ENCODE measurements at regions not wholly inside any gene's neighbourhood (a gene's known extent, or its start where the extent isn't known, plus 50 kb on each side); places are given as distances from the start of the nearest gene placed in this dataset.
"Not testable (repeated sequence)": the region's sequence is repeated elsewhere in the genome, so short reads cannot be mapped to it uniquely, and the experiment has no call there.

DNA sequence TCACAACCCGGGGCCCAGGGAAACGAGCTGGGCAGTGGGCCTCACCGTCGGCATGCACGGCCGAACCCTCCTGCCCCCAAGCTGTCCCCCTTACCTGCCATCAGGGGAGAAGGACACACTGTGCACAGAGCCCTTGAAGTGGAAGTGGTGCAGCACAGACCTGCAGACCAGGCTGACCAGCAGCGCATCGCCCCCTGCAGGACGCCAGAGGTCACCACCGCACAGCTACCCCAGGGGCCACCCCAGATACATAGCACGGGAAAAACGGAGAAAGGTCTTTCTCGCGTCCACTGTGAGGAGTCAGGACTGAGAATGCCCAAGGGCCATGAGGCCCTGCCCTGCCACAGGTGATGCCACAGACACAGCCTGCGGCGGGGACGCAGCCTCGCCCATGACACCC lies 5373.7 kb upstream of the TPTE start:
- DNase-seq: peak in 4 of 5 donors; percentile 13 to 59 (median 15)
- intact Hi-C loops (cut with DNase I): not testable (repeated sequence)
- ATAC-seq: peak in 1 of 4 donors; percentile 57

GRCh38 chr21:5149222-5149621 lies 5372.2 kb upstream of the TPTE start:
- H3K9me3 ChIP-seq; H3K36me3 ChIP-seq; H3K4me1 ChIP-seq; H3K4me3 ChIP-seq; intact Hi-C loops (cut with DNase I); ATAC-seq; H3K27ac ChIP-seq; H3K27me3 ChIP-seq; DNase-seq: not testable (repeated sequence)
- 95 to 97% (median 97%) methylated on average over 8 to 11 of the region's 14 CpGs; no CpG with 5 or more reads in 1 of the 4 donors for WGBS, 4 donors

More for the DNA sequence above, 5373.7 kb upstream of the TPTE start:
- WGBS, 4 donors: 25 to 70% methylated on average over 2 to 8 of the region's 18 CpGs; no CpG with 5 or more reads in 2 of the 4 donors
- H3K27me3 ChIP-seq, H3K36me3 ChIP-seq, H3K4me3 ChIP-seq, H3K4me1 ChIP-seq, H3K27ac ChIP-seq, H3K9me3 ChIP-seq: not testable (repeated sequence)
- TF ChIP-seq, protein P1, sequence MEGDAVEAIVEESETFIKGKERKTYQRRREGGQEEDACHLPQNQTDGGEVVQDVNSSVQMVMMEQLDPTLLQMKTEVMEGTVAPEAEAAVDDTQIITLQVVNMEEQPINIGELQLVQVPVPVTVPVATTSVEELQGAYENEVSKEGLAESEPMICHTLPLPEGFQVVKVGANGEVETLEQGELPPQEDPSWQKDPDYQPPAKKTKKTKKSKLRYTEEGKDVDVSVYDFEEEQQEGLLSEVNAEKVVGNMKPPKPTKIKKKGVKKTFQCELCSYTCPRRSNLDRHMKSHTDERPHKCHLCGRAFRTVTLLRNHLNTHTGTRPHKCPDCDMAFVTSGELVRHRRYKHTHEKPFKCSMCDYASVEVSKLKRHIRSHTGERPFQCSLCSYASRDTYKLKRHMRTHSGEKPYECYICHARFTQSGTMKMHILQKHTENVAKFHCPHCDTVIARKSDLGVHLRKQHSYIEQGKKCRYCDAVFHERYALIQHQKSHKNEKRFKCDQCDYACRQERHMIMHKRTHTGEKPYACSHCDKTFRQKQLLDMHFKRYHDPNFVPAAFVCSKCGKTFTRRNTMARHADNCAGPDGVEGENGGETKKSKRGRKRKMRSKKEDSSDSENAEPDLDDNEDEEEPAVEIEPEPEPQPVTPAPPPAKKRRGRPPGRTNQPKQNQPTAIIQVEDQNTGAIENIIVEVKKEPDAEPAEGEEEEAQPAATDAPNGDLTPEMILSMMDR (IDR thresholded peaks at IDR 0.05): peak in 1 of 12 donors; percentile 13

- intact Hi-C loops (cut with DNase I); H3K36me3 ChIP-seq; H3K9me3 ChIP-seq; H3K27me3 ChIP-seq; H3K4me1 ChIP-seq: not testable (repeated sequence)
- ATAC-seq (peak in 2 of 4 donors; percentile 14 to 23), DNase-seq (peak in 3 of 5 donors; percentile 3 to 38 (median 22))
- Histone ChIP-seq H3K4me3 (peak overlapping the region in 10 of 12 donors; percentile 31 to 62 (median 52)), H3K27ac (peak overlapping the region in 5 of 12 donors; percentile 32 to 71 (median 43))
- 1 to 2% methylated on average over 19 to 27 of the region's 69 CpGs; no CpG with 5 or more reads in 2 of the 4 donors for WGBS, 4 donors
These were observed 5367.3 kb upstream of the TPTE start for GRCh38 chr21:5153842-5154640.

DNA sequence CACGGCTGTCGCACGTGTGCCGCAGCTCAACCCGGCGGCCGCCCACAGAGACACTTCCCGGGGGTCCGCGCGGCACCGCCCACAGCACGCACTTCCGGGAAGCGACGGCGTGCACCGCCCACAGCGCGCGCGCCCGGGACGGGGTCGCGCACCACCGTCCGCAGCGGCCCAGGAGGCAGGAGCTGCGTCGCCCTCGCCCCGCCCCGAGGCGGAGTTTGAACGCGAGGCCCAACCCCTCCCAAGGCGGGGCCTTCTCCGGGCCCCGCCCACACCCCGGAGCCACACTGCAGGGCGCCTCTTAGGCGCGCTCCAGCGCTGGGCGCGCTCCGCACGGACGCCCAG lies 5366.8 kb upstream of the TPTE start:
- peak; percentile 100 for ATAC-seq
- H3K36me3 ChIP-seq; intact Hi-C loops (cut with DNase I); H3K9me3 ChIP-seq; H3K4me1 ChIP-seq; H3K27me3 ChIP-seq: not testable (repeated sequence)
- WGBS, 4 donors: 0% methylated on average over 1 to 36 of the region's 50 CpGs; no CpG with 5 or more reads in 1 of the 4 donors
- Histone ChIP-seq H3K4me3 (peak overlapping the region in 11 of 12 donors; percentile 8 to 62 (median 52)), H3K27ac (peak overlapping the region in 5 of 12 donors; percentile 32 to 71 (median 43))
- TF ChIP-seq POLR2A (IDR thresholded peaks at IDR 0.05): peak in 1 of 2 donors; percentile 32
- DNase-seq: peak; percentile 83 to 93 (median 87)

DNA sequence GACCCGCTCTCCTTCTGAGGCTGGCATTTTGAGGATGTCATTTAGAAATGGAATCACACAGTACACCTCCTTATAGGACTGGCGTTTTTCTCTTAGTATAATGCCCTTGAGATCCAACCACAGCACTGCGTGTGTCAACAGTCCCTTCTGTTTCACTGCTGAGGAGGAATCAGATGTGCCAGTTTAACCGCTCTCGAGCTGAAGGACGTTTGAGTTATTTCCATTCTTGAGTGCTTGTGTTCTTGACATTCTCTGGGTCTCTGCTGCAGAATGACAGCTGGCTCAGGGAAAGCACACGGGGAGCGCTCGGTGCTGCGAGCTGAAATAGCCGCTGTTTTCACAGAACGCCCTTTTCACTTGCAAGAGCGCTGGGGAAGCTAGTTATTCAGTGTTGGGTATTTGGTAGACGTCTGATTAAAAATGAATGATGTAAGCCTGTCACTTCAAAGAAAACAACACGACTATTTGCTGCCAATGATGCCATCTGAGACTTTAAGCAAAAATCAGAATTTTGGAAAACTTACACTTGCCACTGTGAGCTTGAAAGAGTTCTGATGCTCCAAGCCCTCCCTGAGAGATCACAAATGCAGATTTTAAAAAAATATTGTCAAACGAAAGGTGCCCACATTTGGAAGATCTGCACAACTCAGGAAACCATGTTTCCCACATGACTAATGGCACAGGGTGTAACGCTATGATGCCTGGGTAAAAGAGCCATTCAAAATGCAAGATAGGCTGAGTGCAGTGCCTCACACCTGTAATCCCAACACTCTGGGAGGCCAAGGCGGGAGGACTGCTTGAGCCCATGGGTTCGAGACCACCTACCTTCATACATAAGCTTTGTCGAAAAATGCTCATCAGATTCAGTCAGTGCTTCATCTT lies 5358.4 kb upstream of the TPTE start:
- H3K27ac ChIP-seq; H3K4me1 ChIP-seq; H3K9me3 ChIP-seq; H3K4me3 ChIP-seq; intact Hi-C loops (cut with DNase I); H3K27me3 ChIP-seq; H3K36me3 ChIP-seq; DNase-seq: not testable (repeated sequence)
- WGBS, 4 donors: no CpG with 5 or more reads among the region's 20 CpGs
- ATAC-seq: peak; percentile 79 to 87 (median 80)

DNA sequence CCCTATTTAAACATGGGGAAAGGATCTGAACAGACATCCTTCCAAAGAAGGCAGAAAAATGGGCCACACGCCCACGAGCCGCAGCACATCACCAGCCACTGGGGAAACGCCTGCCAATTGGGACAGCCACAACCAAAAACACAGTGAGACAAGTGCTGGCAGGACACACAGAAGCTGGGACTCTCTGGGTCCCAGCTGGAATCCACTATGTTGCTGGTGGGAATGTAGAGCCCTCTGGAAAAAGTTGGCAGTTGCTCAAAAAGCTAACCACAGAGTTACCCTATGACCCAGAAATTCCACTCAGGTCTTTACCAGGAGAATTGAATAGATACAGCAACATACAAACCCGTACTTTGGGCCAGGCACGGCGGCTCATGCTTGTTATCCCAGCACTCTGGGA lies 5355.6 kb upstream of the TPTE start:
- H3K4me3 ChIP-seq; intact Hi-C loops (cut with DNase I); H3K4me1 ChIP-seq; H3K9me3 ChIP-seq; H3K36me3 ChIP-seq; H3K27ac ChIP-seq; DNase-seq; H3K27me3 ChIP-seq: not testable (repeated sequence)
- WGBS, 4 donors: no CpG with 5 or more reads among the region's 7 CpGs
- ATAC-seq: peak; percentile 74 to 90 (median 83)

Data from heart left ventricle (tissue), 16 donors.